Glomerular endothelial cell (primary cell): ENCODE measurements at regions not wholly inside any gene's neighbourhood (a gene's known extent, or its start where the extent isn't known, plus 50 kb on each side); places are given as distances from the start of the nearest gene placed in this dataset.

Experiments
- DNase-seq: peaks from one replicate; pipeline ENCODE4 v3.0.0-alpha.2; 2011; ENCODE audit warnings: low read depth, low spot score; ENCODE audit errors: extremely low read depth

- DNase-seq: no peak
Measured at GRCh38 chr2:46850742-46851141, 64.9 kb downstream of the MCFD2 start.

- no peak for DNase-seq
Measured at GRCh38 chr2:46849721-46850556, 65.7 kb downstream of the MCFD2 start.

- DNase-seq: no peak
Measured at GRCh38 chr2:46849046-46849715, 66.4 kb downstream of the MCFD2 start.

- no peak for DNase-seq
Measured at GRCh38 chr2:46848447-46848846, 67.2 kb downstream of the MCFD2 start.

- no peak for DNase-seq
Measured at GRCh38 chr2:46847726-46848412, 67.7 kb downstream of the MCFD2 start.

GRCh38 chr2:46847185-46847710, 68.4 kb downstream of the MCFD2 start:
- DNase-seq: no peak

- DNase-seq: no peak
Measured at GRCh38 chr2:46846536-46846935, 69.1 kb downstream of the MCFD2 start.

- DNase-seq: no peak
Measured at GRCh38 chr2:46845542-46846486, 69.8 kb downstream of the MCFD2 start.

GRCh38 chr2:46844443-46844842, 71.2 kb downstream of the MCFD2 start:
- no peak for DNase-seq

- DNase-seq: no peak
Measured at GRCh38 chr2:46844034-46844433, 71.6 kb downstream of the MCFD2 start.

GRCh38 chr2:46843316-46843715, 72.3 kb downstream of the MCFD2 start:
- DNase-seq: no peak

GRCh38 chr2:46842876-46843275, 72.7 kb downstream of the MCFD2 start:
- DNase-seq: no peak

GRCh38 chr2:46841621-46842020, 74.0 kb downstream of the MCFD2 start:
- no peak for DNase-seq

GRCh38 chr2:46839045-46839444, 76.6 kb downstream of the MCFD2 start:
- no peak for DNase-seq

GRCh38 chr2:46837704-46838103, 77.9 kb downstream of the MCFD2 start:
- no peak for DNase-seq

- DNase-seq: no peak
Measured at GRCh38 chr2:46837112-46837454, 78.5 kb downstream of the MCFD2 start.

GRCh38 chr2:46836295-46837111, 79.1 kb downstream of the MCFD2 start:
- DNase-seq: no peak

- DNase-seq: no peak
Measured at GRCh38 chr2:46835520-46835919, 80.1 kb downstream of the MCFD2 start.

GRCh38 chr2:46832543-46832942, 83.1 kb downstream of the MCFD2 start:
- no peak for DNase-seq

- DNase-seq: no peak
Measured at GRCh38 chr2:46831869-46832265, 83.7 kb downstream of the MCFD2 start.
